GM12874 (cell line): ENCODE measurements at regions not wholly inside any gene's neighbourhood (a gene's known extent, or its start where the extent isn't known, plus 50 kb on each side); places are given as distances from the start of the nearest gene placed in this dataset.

Source experiments
- CTCF ChIP-seq: IDR thresholded peaks from 2 replicates; pipeline ENCODE4 v1.5.1; 2011; ENCODE audit warnings: low read depth, mild to moderate bottlenecking, control low read depth, low read length, moderate library complexity; ENCODE audit not compliant: insufficient read depth

GRCh38 chr1:88595355-88596002 is 88.6 kb upstream of the PKN2 start:
- TF ChIP-seq CTCF: 0 out of 2 replicates have a peak, but pooled peaks have one; percentile 11

- TF ChIP-seq CTCF: peak; percentile 55; the same call in 1 of the 2 replicates
These were observed 75.7 kb upstream of the PKN2 start for GRCh38 chr1:88608139-88608943.

GRCh38 chr1:88609051-88609450 is 75.0 kb upstream of the PKN2 start:
- no peak for TF ChIP-seq CTCF

GRCh38 chr1:88610687-88611086 is 73.4 kb upstream of the PKN2 start:
- no peak for TF ChIP-seq CTCF

- TF ChIP-seq CTCF: no peak
These were observed 71.8 kb upstream of the PKN2 start for GRCh38 chr1:88612292-88612691.

GRCh38 chr1:88612773-88613172 is 71.3 kb upstream of the PKN2 start:
- no peak for TF ChIP-seq CTCF

GRCh38 chr1:88618331-88618730 is 65.7 kb upstream of the PKN2 start:
- no peak for TF ChIP-seq CTCF
